ENCODE measurements at regions not wholly inside any gene's neighbourhood (a gene's known extent, or its start where the extent isn't known, plus 50 kb on each side); places are given as distances from the start of the nearest gene placed in this dataset.

- Histone ChIP-seq H3K27ac (no peak overlapping the region), H3K4me3 (no peak overlapping the region), H3K27me3 (no peaks in the 10 kb centered on the region), H3K36me3 (replicated peaks in 1 of 2; ENCODE audit: insufficient read depth in 1 of 2, low read depth in 2 of 2) (no peaks in the 10 kb centered on the region), H3K4me1 (no peaks in the 10 kb centered on the region), H3K9me3 (no peaks in the 10 kb centered on the region)
- no peak for ATAC-seq
- intact Hi-C loops (cut with DNase I): no loop called here
- 57 to 59% methylated on average over 7 of the region's 7 CpGs for WGBS, 2 donors
- TF ChIP-seq CTCF (IDR thresholded peaks at IDR 0.05): no peak
- TF ChIP-seq POLR2A (IDR thresholded peaks at IDR 0.05): no peak
- no peak for DNase-seq
Measured at GRCh38 chr3:22225161-22225560, 474.2 kb upstream of the ZNF385D start.

GRCh38 chr3:22228705-22229104, 477.7 kb upstream of the ZNF385D start:
- intact Hi-C loops (cut with DNase I): no loop called here
- no peak for DNase-seq

GRCh38 chr3:22231061-22231460, 480.1 kb upstream of the ZNF385D start:
- no peak for TF ChIP-seq CTCF (IDR thresholded peaks at IDR 0.05)
- TF ChIP-seq POLR2A (IDR thresholded peaks at IDR 0.05): no peak
- no peaks in the 10 kb centered on the region for H3K27me3 ChIP-seq
- intact Hi-C loops (cut with DNase I): no loop called here

More at GRCh38 chr3:22228705-22229104, 477.7 kb upstream of the ZNF385D start:
- no peak overlapping the region for H3K27ac ChIP-seq
- H3K27me3 ChIP-seq: no peaks in the 10 kb centered on the region
- 18 to 38% methylated on average over 1 of the region's 1 CpG for WGBS, 2 donors
- TF ChIP-seq CTCF (IDR thresholded peaks at IDR 0.05) (no peak), POLR2A (IDR thresholded peaks at IDR 0.05) (no peak)
- no peak for ATAC-seq
- no peaks in the 10 kb centered on the region for H3K36me3 ChIP-seq (replicated peaks in 1 of 2; ENCODE audit: insufficient read depth in 1 of 2, low read depth in 2 of 2)
- no peaks in the 10 kb centered on the region for H3K4me1 ChIP-seq
- no peak overlapping the region for H3K4me3 ChIP-seq
- H3K9me3 ChIP-seq: no peaks in the 10 kb centered on the region

GRCh38 chr3:22236490-22237270, 485.7 kb upstream of the ZNF385D start:
- ATAC-seq (no peak), DNase-seq (no peak)
- H3K27ac ChIP-seq: no peak overlapping the region
- H3K27me3 ChIP-seq: no peaks in the 10 kb centered on the region
- H3K4me3 ChIP-seq: no peak overlapping the region
- H3K36me3 ChIP-seq (replicated peaks in 1 of 2; ENCODE audit: insufficient read depth in 1 of 2, low read depth in 2 of 2): no peaks in the 10 kb centered on the region
- no peak for TF ChIP-seq POLR2A (IDR thresholded peaks at IDR 0.05)
- H3K9me3 ChIP-seq: no peaks in the 10 kb centered on the region
- H3K4me1 ChIP-seq: no peaks in the 10 kb centered on the region
- intact Hi-C loops (cut with DNase I): no loop called here
- WGBS, 2 donors: 33 to 45% methylated on average over 3 of the region's 3 CpGs

More at GRCh38 chr3:22231061-22231460, 480.1 kb upstream of the ZNF385D start:
- DNase-seq (no peak), ATAC-seq (no peak)
- H3K9me3 ChIP-seq: no peaks in the 10 kb centered on the region
- 52 to 89% methylated on average over 1 of the region's 1 CpG for WGBS, 2 donors
- no peak overlapping the region for H3K27ac ChIP-seq
- no peaks in the 10 kb centered on the region for H3K36me3 ChIP-seq (replicated peaks in 1 of 2; ENCODE audit: insufficient read depth in 1 of 2, low read depth in 2 of 2)
- no peaks in the 10 kb centered on the region for H3K4me1 ChIP-seq
- no peak overlapping the region for H3K4me3 ChIP-seq

- H3K27ac ChIP-seq: no peak overlapping the region
- H3K4me1 ChIP-seq: no peaks in the 10 kb centered on the region
- 35 to 37% methylated on average over 4 of the region's 4 CpGs for WGBS, 2 donors
- no peak for TF ChIP-seq POLR2A (IDR thresholded peaks at IDR 0.05)
- no peak for TF ChIP-seq CTCF (IDR thresholded peaks at IDR 0.05)
- no peaks in the 10 kb centered on the region for H3K27me3 ChIP-seq
- DNase-seq (no peak), ATAC-seq (no peak)
- intact Hi-C loops (cut with DNase I): no loop called here
- H3K36me3 ChIP-seq (replicated peaks in 1 of 2; ENCODE audit: insufficient read depth in 1 of 2, low read depth in 2 of 2): no peaks in the 10 kb centered on the region
- no peak overlapping the region for H3K4me3 ChIP-seq
- no peaks in the 10 kb centered on the region for H3K9me3 ChIP-seq
Measured at GRCh38 chr3:22239011-22239410, 488.0 kb upstream of the ZNF385D start.
